Smooth muscle cell (in vitro differentiated cells): ENCODE measurements at regions not wholly inside any gene's neighbourhood (a gene's known extent, or its start where the extent isn't known, plus 50 kb on each side); places are given as distances from the start of the nearest gene placed in this dataset.

Experiments used
- DNase-seq: peaks from one replicate; lab custom pipeline; 2025; ENCODE audit not compliant: unreplicated experiment; lab: John Stamatoyannopoulos, UW
- H2AFZ ChIP-seq: fragments of 200-600 bp; sonication (generic); 2 replicates; pipeline ENCODE4 v1.6.0; 2016; ENCODE audit warnings: antibody characterized with exemption, low read depth, mild to moderate bottlenecking
- H3F3A ChIP-seq: fragments of 200-600 bp; sonication (generic); 2 replicates; pipeline ENCODE4 v1.6.0; 2017; ENCODE audit warnings: antibody characterized with exemption, low read depth
- H3K27ac ChIP-seq: fragments of 200-600 bp; sonication (generic); 2 replicates; pipeline ENCODE4 v1.5.1; 2016; ENCODE audit warnings: low read depth, mild to moderate bottlenecking
- H3K27me3 ChIP-seq: fragments of 200-600 bp; sonication (generic); 2 replicates; pipeline ENCODE4 v1.6.1; 2016; ENCODE audit warnings: low read depth, mild to moderate bottlenecking
- H3K36me3 ChIP-seq: fragments of 200-600 bp; sonication (generic); 2 replicates; pipeline ENCODE4 v1.5.1; 2016; ENCODE audit warnings: low read depth
- H3K4me1 ChIP-seq: fragments of 200-600 bp; sonication (generic); 2 replicates; pipeline ENCODE4 v1.5.1; 2016; ENCODE audit warnings: low read depth
- H3K4me2 ChIP-seq: fragments of 200-600 bp; sonication (generic); 2 replicates; pipeline ENCODE4 v1.6.0; 2016; ENCODE audit warnings: mild to moderate bottlenecking
- H3K4me3 ChIP-seq: fragments of 200-600 bp; sonication (generic); 2 replicates; pipeline ENCODE4 v1.5.1; 2016; ENCODE audit warnings: mild to moderate bottlenecking
- H3K79me2 ChIP-seq: fragments of 200-600 bp; sonication (generic); 2 replicates; pipeline ENCODE4 v1.6.0; 2016; ENCODE audit warnings: low read depth, mild to moderate bottlenecking
- H3K9ac ChIP-seq: fragments of 200-600 bp; sonication (generic); 2 replicates; pipeline ENCODE4 v1.6.0; 2016; ENCODE audit warnings: low read depth
- H3K9me3 ChIP-seq: fragments of 200-600 bp; sonication (generic); replicated peaks from 2 replicates; pipeline ENCODE4 v1.5.1; 2016; ENCODE audit warnings: low read depth
- H4K20me1 ChIP-seq: fragments of 200-600 bp; sonication (generic); 2 replicates; pipeline ENCODE4 v1.6.0; 2016; ENCODE audit warnings: low read depth
- CTCF ChIP-seq: fragments of 200-600 bp; sonication (generic); IDR thresholded peaks from 2 replicates; pipeline ENCODE4 v1.5.1; 2017; ENCODE audit warnings: borderline replicate concordance, mild to moderate bottlenecking, antibody characterized with exemption; ENCODE audit not compliant: insufficient read depth, poor library complexity, severe bottlenecking
- WGBS: methylation state at CpG from one replicate; pipeline ENCODE4 v1.1.7; 2016; ENCODE audit warnings: low lambda C conversion rate; 5-methylcytosine and 5-hydroxymethylcytosine counted together

GRCh38 chr10:34018129-34018528, 683.7 kb upstream of the NRP1 start:
- no peak overlapping the region for H3K4me2 ChIP-seq
- H3K79me2 ChIP-seq = no peaks in the 10 kb centered on the region
- H3K9ac ChIP-seq = no peak overlapping the region
- no peak overlapping the region for H3K4me3 ChIP-seq
- H3K27ac ChIP-seq = no peak overlapping the region
- H3K36me3 ChIP-seq = no peaks in the 10 kb centered on the region
- H3K27me3 ChIP-seq = no peaks in the 10 kb centered on the region
- DNase-seq = no peak
- TF ChIP-seq CTCF = no peak
- H3K9me3 ChIP-seq = no peaks in the 10 kb centered on the region
- H3K4me1 ChIP-seq = no peaks in the 10 kb centered on the region
- H4K20me1 ChIP-seq = no peaks in the 10 kb centered on the region
- WGBS = 93% methylated on average over 5 of the region's 5 CpGs
- H2AFZ ChIP-seq = no peak overlapping the region
- no peaks in the 10 kb centered on the region for H3F3A ChIP-seq

- Histone ChIP-seq H3K27me3 (no peaks in the 10 kb centered on the region), H3K79me2 (no peaks in the 10 kb centered on the region), H3F3A (no peaks in the 10 kb centered on the region), H4K20me1 (no peaks in the 10 kb centered on the region), H3K27ac (no peak overlapping the region), H3K36me3 (no peaks in the 10 kb centered on the region), H3K4me2 (no peak overlapping the region), H3K4me1 (no peaks in the 10 kb centered on the region), H2AFZ (no peak overlapping the region), H3K9ac (no peak overlapping the region), H3K9me3 (no peaks in the 10 kb centered on the region), H3K4me3 (no peak overlapping the region)
- no peak for DNase-seq
- no peak for TF ChIP-seq CTCF
- 46% methylated on average over 1 of the region's 1 CpG for WGBS
Observed at GRCh38 chr10:34017281-34017680, 682.8 kb upstream of the NRP1 start.

DNA sequence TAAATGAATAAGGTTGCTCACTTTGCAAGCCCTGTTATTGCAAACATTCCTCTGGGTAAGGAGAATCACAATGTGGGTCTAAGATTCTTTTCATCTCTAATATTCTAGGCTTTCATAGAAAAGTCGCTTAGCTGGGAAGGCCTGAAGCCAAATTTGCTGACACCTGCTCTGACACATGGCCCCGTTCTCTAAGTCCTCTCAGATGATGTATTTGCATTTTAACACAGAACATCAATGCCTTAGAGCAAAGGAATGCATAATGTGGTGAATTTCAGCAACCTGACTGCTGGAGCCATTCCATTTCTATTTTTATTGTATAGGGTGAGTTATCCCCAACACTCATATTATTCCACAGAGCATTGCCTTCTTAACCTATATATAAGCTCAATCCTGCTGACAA, 682.1 kb upstream of the NRP1 start:
- Histone ChIP-seq H3K36me3 (no peaks in the 10 kb centered on the region), H3K9me3 (no peaks in the 10 kb centered on the region), H3K4me2 (no peak overlapping the region), H3K79me2 (no peaks in the 10 kb centered on the region), H3K4me1 (no peaks in the 10 kb centered on the region), H3K4me3 (no peak overlapping the region), H3K27ac (no peak overlapping the region), H3K27me3 (no peaks in the 10 kb centered on the region), H3K9ac (no peak overlapping the region), H4K20me1 (no peaks in the 10 kb centered on the region), H2AFZ (no peak overlapping the region), H3F3A (no peaks in the 10 kb centered on the region)
- no peak for DNase-seq
- TF ChIP-seq CTCF = no peak
- WGBS = 91% methylated on average over 2 of the region's 2 CpGs

DNA sequence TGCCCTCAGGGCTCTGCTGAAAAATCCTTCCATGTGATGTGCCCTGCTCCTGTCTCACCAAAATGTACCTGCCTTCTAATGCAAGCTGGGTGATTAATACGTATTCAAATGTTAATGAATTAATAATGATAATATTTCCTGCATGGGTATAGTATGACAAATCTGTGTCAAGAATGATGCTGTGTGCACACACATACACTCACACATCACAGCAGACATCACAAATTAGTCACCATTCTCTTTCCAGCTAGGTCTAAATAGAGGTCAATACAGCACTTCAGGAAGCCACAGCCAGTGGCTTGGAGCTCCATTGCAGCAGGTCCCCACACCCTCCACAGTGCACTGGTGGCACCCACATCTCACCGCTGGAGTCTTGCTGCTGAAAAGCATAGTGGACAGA, 681.2 kb upstream of the NRP1 start:
- Histone ChIP-seq H3K27ac (no peak overlapping the region), H3F3A (no peaks in the 10 kb centered on the region), H3K27me3 (no peaks in the 10 kb centered on the region), H3K36me3 (no peaks in the 10 kb centered on the region), H3K9me3 (no peaks in the 10 kb centered on the region), H4K20me1 (no peaks in the 10 kb centered on the region), H3K4me1 (no peaks in the 10 kb centered on the region), H3K9ac (no peak overlapping the region), H3K4me3 (no peak overlapping the region), H2AFZ (no peak overlapping the region), H3K4me2 (no peak overlapping the region), H3K79me2 (no peaks in the 10 kb centered on the region)
- no peak for TF ChIP-seq CTCF
- DNase-seq = no peak
- WGBS = 99% methylated on average over 2 of the region's 2 CpGs
